Tibial nerve (tissue), 4 donors: ENCODE measurements at regions not wholly inside any gene's neighbourhood (a gene's known extent, or its start where the extent isn't known, plus 50 kb on each side); places are given as distances from the start of the nearest gene placed in this dataset.
"Not testable (repeated sequence)": the region's sequence is repeated elsewhere in the genome, so short reads cannot be mapped to it uniquely, and the experiment has no call there.

Source experiments
- DNase-seq, 2 donors: peaks; one replicate each; pipeline ENCODE4 v3.0.0-alpha.2; 2019; ENCODE audit warnings: low spot score in 2 of 2
- H3K27ac ChIP-seq, 4 donors: fragments of 200-600 bp; sonication (generic) in 3 of 4; one replicate each; pipeline ENCODE4 v1.5.1; 2017 to 2019; ENCODE audit warnings: mild to moderate bottlenecking in 1 of 4
- H3K27me3 ChIP-seq, 2 donors: fragments of 200-600 bp; sonication (generic) in 1 of 2; one replicate each; pipeline versions ENCODE4 v1.5.1 to v1.6.0; 2017 to 2019
- H3K36me3 ChIP-seq, 3 donors: fragments of 200-600 bp; sonication (generic); one replicate each; pipeline ENCODE4 v1.5.1; 2018 to 2019
- H3K4me1 ChIP-seq, 4 donors: fragments of 200-600 bp; sonication (generic) in 3 of 4; one replicate each; pipeline ENCODE4 v1.5.1; 2017 to 2019
- H3K4me3 ChIP-seq, 4 donors: fragments of 200-600 bp; sonication (generic) in 3 of 4; one replicate each; pipeline ENCODE4 v1.5.1; 2017 to 2019; ENCODE audit warnings: mild to moderate bottlenecking in 1 of 4, moderate library complexity in 1 of 4
- H3K9me3 ChIP-seq, 4 donors: fragments of 200-600 bp; sonication (generic) in 3 of 4; one replicate each; pipeline ENCODE4 v1.5.1; 2017 to 2019
- EP300 ChIP-seq, 2 donors: sonication (generic); formaldehyde crosslinking; IDR thresholded peaks; one replicate each; pipeline ENCODE4 v1.6.1; 2017; ENCODE audit warnings: antibody characterized with exemption in 2 of 2, mild to moderate bottlenecking in 1 of 2
- POLR2A ChIP-seq, 2 donors: fragments of 450-650 bp; IDR thresholded peaks; one replicate each; pipeline ENCODE4 v1.6.1; 2017; ENCODE audit warnings: antibody characterized with exemption in 2 of 2, mild to moderate bottlenecking in 2 of 2, moderate library complexity in 2 of 2
- WGBS, 2 donors: methylation state at CpG; one replicate each; pipeline ENCODE4 v1.1.5; 2018; 5-methylcytosine and 5-hydroxymethylcytosine counted together
- TF ChIP-seq, protein P1 (sequence below), 5 experiments: fragments of 200-600 bp in 3 of 5; fragments of 450-650 bp in 2 of 5; sonication (generic) in 3 of 5; IDR thresholded peaks; one replicate each; pipeline ENCODE4 v1.5.1; 2016 to 2019; ENCODE audit warnings: antibody characterized with exemption in 5 of 5, mild to moderate bottlenecking in 3 of 5, moderate library complexity in 2 of 5

DNA sequence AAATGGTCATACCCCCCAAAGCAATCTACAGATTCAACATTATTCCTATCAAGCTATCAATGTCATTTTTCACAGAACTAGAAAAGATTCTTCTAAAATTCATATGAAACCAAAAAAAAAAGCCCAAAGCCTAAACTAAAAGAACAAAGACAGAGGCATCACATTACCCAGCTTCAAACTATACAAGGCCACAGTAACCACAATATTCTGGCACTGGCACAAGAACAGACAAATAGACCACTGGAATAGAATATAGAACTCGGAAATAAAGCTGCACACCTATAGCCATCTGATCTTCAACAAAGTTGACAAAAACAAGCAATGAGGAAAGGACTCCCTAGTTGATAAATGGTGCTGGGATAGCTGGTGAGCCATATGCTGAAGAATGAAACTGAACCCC, 89.2 kb upstream of the PCED1B start:
- no peak for DNase-seq
- no peaks in the 10 kb centered on the region for H3K4me1 ChIP-seq
- no peaks in the 10 kb centered on the region for H3K27me3 ChIP-seq
- 75 to 86% methylated on average over 1 of the region's 1 CpG for whole genome bisulfite sequencing, 2 donors
- no peak for TF ChIP-seq EP300 (IDR thresholded peaks at IDR 0.05)
- no peak overlapping the region for H3K27ac ChIP-seq
- H3K9me3 ChIP-seq: peaks cover 0 to 27% (median 2%) of the 10 kb centered on the region in 4 donors
- H3K4me3 ChIP-seq: no peak overlapping the region
- no peaks in the 10 kb centered on the region for H3K36me3 ChIP-seq

DNA sequence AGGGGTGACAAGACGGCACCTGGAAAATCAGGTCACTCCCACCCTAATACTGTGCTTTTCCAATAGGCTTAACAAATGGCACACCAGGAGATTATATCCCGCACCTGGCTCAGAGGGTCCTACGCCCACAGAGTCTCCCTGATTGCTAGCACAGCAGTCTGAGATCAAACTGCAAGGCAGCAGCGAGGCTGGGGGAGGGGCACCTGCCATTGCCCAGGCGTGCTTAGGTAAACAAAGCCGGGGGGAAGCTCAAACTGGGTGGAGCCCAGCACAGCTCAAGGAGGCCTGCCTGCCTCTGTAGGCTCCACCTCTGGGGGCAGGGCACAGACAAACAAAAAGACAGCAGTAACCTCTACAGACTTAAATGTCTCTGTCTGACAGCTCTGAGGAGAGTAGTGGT, 87.4 kb upstream of the PCED1B start:
- 92 to 97% methylated on average over 6 of the region's 6 CpGs for WGBS, 2 donors
- H3K9me3 ChIP-seq: peaks cover 0 to 31% (median 2%) of the 10 kb centered on the region in 4 donors
- H3K27me3 ChIP-seq, H3K36me3 ChIP-seq, H3K4me1 ChIP-seq, DNase-seq, H3K27ac ChIP-seq, H3K4me3 ChIP-seq: not testable (repeated sequence)

DNA sequence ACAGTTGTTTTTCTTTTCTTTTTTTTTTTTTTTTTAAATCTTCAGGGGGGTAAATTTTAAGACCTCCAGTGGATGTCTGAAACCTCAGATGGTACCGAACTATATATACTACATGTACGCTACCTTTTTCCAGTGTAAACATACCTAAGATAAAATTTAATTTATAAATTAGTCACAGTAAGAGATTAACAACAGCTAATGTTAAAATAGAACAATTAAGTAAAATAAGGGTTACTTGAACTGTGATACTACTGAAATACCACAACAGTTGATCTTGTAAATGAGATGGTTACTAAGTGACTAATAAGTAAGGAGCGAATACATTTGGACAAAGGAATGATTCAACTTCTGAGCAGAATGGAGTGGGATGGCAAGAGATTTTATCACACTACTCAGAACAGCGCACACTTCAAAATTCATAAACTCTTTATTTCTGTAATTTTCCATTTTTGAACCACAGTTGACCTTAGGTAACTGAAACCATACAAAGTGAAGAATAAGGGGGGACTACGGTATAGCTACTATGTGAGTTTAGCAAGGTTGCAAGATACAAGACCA, 80.5 kb upstream of the PCED1B start:
- H3K4me1 ChIP-seq: peaks cover 0 to 4% (median 0%) of the 10 kb centered on the region in 4 donors
- WGBS, 2 donors: 65 to 71% methylated on average over 5 of the region's 5 CpGs
- H3K4me3 ChIP-seq: no peak overlapping the region
- H3K27ac ChIP-seq: no peak overlapping the region
- no peaks in the 10 kb centered on the region for H3K36me3 ChIP-seq
- DNase-seq: no peak
- H3K9me3 ChIP-seq: peaks cover 0 to 8% (median 0%) of the 10 kb centered on the region in 4 donors
- no peaks in the 10 kb centered on the region for H3K27me3 ChIP-seq
- TF ChIP-seq EP300 (IDR thresholded peaks at IDR 0.05): no peak
- TF ChIP-seq, protein P1, sequence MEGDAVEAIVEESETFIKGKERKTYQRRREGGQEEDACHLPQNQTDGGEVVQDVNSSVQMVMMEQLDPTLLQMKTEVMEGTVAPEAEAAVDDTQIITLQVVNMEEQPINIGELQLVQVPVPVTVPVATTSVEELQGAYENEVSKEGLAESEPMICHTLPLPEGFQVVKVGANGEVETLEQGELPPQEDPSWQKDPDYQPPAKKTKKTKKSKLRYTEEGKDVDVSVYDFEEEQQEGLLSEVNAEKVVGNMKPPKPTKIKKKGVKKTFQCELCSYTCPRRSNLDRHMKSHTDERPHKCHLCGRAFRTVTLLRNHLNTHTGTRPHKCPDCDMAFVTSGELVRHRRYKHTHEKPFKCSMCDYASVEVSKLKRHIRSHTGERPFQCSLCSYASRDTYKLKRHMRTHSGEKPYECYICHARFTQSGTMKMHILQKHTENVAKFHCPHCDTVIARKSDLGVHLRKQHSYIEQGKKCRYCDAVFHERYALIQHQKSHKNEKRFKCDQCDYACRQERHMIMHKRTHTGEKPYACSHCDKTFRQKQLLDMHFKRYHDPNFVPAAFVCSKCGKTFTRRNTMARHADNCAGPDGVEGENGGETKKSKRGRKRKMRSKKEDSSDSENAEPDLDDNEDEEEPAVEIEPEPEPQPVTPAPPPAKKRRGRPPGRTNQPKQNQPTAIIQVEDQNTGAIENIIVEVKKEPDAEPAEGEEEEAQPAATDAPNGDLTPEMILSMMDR (IDR thresholded peaks at IDR 0.05): no peak
- TF ChIP-seq POLR2A (IDR thresholded peaks at IDR 0.05): no peak

DNA sequence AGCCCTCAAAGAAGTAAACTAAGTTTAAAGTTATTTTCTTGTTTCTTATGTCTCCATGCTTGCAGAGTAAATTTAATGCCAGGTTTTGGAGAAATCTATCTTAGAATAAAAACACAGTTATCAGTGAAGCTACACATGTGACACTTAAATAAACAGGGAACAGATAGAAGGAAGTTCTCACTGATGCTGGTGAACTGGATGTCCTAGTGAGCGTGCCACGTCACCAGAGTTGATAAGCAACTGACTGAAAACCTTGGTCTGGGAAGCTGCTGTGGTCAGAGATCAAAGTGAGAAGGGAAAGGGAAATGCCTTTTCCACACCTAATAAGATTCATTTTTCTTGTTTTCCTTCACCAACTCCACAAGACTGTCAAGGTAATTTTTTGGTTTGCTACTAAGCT, 74.8 kb upstream of the PCED1B start:
- no peak overlapping the region for H3K27ac ChIP-seq

DNA sequence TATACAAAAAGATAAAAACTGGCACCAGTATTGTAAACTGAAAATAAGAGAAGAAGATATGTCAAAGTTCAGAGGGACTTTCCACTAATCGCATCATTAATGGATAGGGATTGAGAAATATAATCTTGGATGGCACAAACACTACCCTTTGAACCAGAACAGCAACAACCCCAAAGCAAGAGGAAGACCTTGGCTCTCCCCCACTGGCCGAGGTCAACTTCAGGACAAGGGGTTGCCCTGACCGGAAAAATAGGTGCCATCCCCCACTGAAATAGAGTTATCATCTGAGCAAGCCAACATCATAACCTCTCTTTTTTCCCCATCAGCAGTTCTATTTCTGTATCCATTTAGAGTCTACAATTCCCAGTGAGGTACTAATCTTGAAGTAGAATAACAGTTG, 72.4 kb upstream of the PCED1B start:
- Histone ChIP-seq H3K36me3 (no peaks in the 10 kb centered on the region), H3K27ac (no peak overlapping the region), H3K4me1 (no peaks in the 10 kb centered on the region), H3K27me3 (no peaks in the 10 kb centered on the region), H3K9me3 (peaks cover 0 to 5% (median 0%) of the 10 kb centered on the region in 4 donors), H3K4me3 (no peak overlapping the region)
- no peak for DNase-seq
- WGBS, 2 donors: 85 to 88% methylated on average over 3 of the region's 3 CpGs
- no peak for TF ChIP-seq POLR2A (IDR thresholded peaks at IDR 0.05)

More for the DNA sequence above, 74.8 kb upstream of the PCED1B start:
- no peaks in the 10 kb centered on the region for H3K4me1 ChIP-seq
- TF ChIP-seq, protein P1 (IDR thresholded peaks at IDR 0.05): no peak
- TF ChIP-seq EP300 (IDR thresholded peaks at IDR 0.05): no peak
- TF ChIP-seq POLR2A (IDR thresholded peaks at IDR 0.05): no peak
- H3K9me3 ChIP-seq: no peaks in the 10 kb centered on the region
- DNase-seq: no peak
- no peaks in the 10 kb centered on the region for H3K36me3 ChIP-seq
- no peaks in the 10 kb centered on the region for H3K27me3 ChIP-seq
- WGBS, 2 donors: 80 to 83% methylated on average over 2 of the region's 2 CpGs
- no peak overlapping the region for H3K4me3 ChIP-seq

DNA sequence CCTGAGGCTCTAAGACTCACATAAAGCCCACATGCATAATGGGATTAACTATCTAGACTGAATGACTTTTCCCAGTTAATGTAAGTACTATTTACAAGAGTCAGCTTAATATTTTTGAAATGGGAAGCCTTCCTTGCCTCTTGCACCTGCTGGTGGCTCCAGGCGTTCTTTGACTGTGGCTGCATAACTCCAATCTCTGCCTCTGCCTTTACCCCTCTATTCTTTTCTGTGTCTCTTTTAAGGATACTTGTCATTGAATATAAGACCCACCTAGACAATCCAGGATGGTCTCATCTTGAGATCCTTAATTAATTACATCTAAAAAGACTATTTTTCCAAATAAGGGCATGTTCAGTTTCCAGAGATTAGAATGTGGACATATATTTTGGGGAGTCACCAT, 66.9 kb upstream of the PCED1B start:
- WGBS, 2 donors: 75 to 97% methylated on average over 1 of the region's 1 CpG
- Histone ChIP-seq H3K4me1 (no peaks in the 10 kb centered on the region), H3K4me3 (no peak overlapping the region), H3K27ac (no peak overlapping the region), H3K9me3 (peaks cover 0 to 5% (median 0%) of the 10 kb centered on the region in 4 donors), H3K36me3 (no peaks in the 10 kb centered on the region), H3K27me3 (no peaks in the 10 kb centered on the region)
- no peak for DNase-seq
- TF ChIP-seq EP300 (IDR thresholded peaks at IDR 0.05) (no peak), POLR2A (IDR thresholded peaks at IDR 0.05) (no peak)
- TF ChIP-seq, protein P1 (IDR thresholded peaks at IDR 0.05): no peak

DNA sequence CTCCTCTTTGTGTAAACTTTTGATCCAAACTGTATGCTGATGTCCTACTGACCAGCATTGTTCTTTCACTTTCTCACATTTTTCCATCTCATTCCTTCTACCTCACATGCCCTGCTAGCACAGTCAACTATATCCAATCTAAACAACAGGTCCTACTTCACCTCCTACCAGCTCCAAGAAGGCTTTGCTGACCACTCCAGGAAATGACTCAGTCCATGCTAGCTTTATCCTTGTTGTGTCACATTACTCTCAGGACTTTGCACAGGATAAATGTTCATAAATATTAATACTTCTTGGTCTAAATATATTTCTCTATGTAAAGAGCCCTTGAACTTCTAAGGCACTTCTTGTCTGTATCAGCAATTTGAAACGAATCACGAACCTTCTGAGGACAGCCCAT, 64.9 kb upstream of the PCED1B start:
- Histone ChIP-seq H3K4me1 (no peaks in the 10 kb centered on the region), H3K27ac (no peak overlapping the region), H3K9me3 (peaks cover 0 to 5% (median 0%) of the 10 kb centered on the region in 4 donors), H3K4me3 (no peak overlapping the region), H3K27me3 (no peaks in the 10 kb centered on the region), H3K36me3 (no peaks in the 10 kb centered on the region)
- 69 to 84% methylated on average over 2 of the region's 2 CpGs for WGBS, 2 donors
- DNase-seq: no peak
- no peak for TF ChIP-seq POLR2A (IDR thresholded peaks at IDR 0.05)
- TF ChIP-seq, protein P1 (IDR thresholded peaks at IDR 0.05): no peak
- TF ChIP-seq EP300 (IDR thresholded peaks at IDR 0.05): no peak
